Gastroesophageal sphincter (tissue), 3 donors: ENCODE measurements at regions not wholly inside any gene's neighbourhood (a gene's known extent, or its start where the extent isn't known, plus 50 kb on each side); places are given as distances from the start of the nearest gene placed in this dataset.

Experiments used
- CTCF ChIP-seq, 4 experiments: fragments of 200-600 bp in 2 of 4; fragments of 450-650 bp in 2 of 4; sonication (generic) in 1 of 4; IDR thresholded peaks; one replicate each; pipeline ENCODE4 v1.5.1; 2017 to 2019; ENCODE audit warnings: antibody characterized with exemption in 4 of 4, mild to moderate bottlenecking in 2 of 4, moderate library complexity in 2 of 4
- POLR2AphosphoS5 ChIP-seq: sonication (generic); formaldehyde crosslinking; IDR thresholded peaks from one replicate; pipeline ENCODE4 v1.6.1; 2017; ENCODE audit warnings: antibody characterized with exemption

GRCh38 chr1:5430136-5430535, 562.1 kb downstream of the NPHP4 start:
- TF ChIP-seq CTCF (IDR thresholded peaks at IDR 0.05): no peak
- no peak for TF ChIP-seq POLR2AphosphoS5
